KMS-11 (cell line): ENCODE measurements at regions not wholly inside any gene's neighbourhood (a gene's known extent, or its start where the extent isn't known, plus 50 kb on each side); places are given as distances from the start of the nearest gene placed in this dataset.

Experiments used
- H2AFZ ChIP-seq: fragments of 200-600 bp; sonication (generic); 2 replicates; pipeline ENCODE4 v1.6.1; 2016; ENCODE audit warnings: antibody characterized with exemption, mixed run types, low read depth
- H3K27ac ChIP-seq: fragments of 200-600 bp; sonication (generic); 2 replicates; pipeline ENCODE4 v1.6.1; 2016; ENCODE audit warnings: mild to moderate bottlenecking, mixed run types
- H3K27me3 ChIP-seq: fragments of 200-600 bp; sonication (generic); 2 replicates; pipeline ENCODE4 v1.6.1; 2017; ENCODE audit warnings: mild to moderate bottlenecking, low read depth, mixed run types, moderate library complexity; ENCODE audit not compliant: insufficient read depth
- H3K36me3 ChIP-seq: fragments of 200-600 bp; sonication (generic); 2 replicates; pipeline ENCODE4 v1.6.1; 2017; ENCODE audit warnings: mild to moderate bottlenecking, mixed run types; ENCODE audit not compliant: insufficient read depth
- H3K4me1 ChIP-seq: fragments of 200-600 bp; sonication (generic); 2 replicates; pipeline ENCODE4 v1.6.1; 2016; ENCODE audit warnings: mild to moderate bottlenecking, low read depth, mixed run types; ENCODE audit not compliant: poor library complexity, severe bottlenecking
- H3K4me2 ChIP-seq: fragments of 200-600 bp; sonication (generic); 2 replicates; pipeline ENCODE4 v1.7.0; 2016; ENCODE audit warnings: mild to moderate bottlenecking, mixed run types
- H3K4me3 ChIP-seq: fragments of 200-600 bp; sonication (generic); IDR thresholded peaks from 2 replicates; pipeline ENCODE4 v1.6.1; 2017; ENCODE audit warnings: low read depth, low read length, mixed read lengths; ENCODE audit not compliant: insufficient read depth
- H3K79me2 ChIP-seq: fragments of 200-600 bp; sonication (generic); 2 replicates; pipeline ENCODE4 v1.6.1; 2016; ENCODE audit warnings: low read depth, mixed run types; ENCODE audit not compliant: insufficient read depth
- H3K9ac ChIP-seq: fragments of 200-600 bp; sonication (generic); 2 replicates; pipeline ENCODE4 v1.6.1; 2016; ENCODE audit warnings: mild to moderate bottlenecking, mixed run types
- H4K20me1 ChIP-seq: fragments of 200-600 bp; sonication (generic); 2 replicates; pipeline ENCODE4 v1.6.1; 2016; ENCODE audit warnings: mild to moderate bottlenecking, mixed run types; ENCODE audit not compliant: insufficient read depth
- CTCF ChIP-seq: fragments of 200-600 bp; sonication (generic); conservative IDR thresholded peaks from 2 replicates; pipeline ENCODE4 v1.6.1; 2017; ENCODE audit warnings: low read depth, mild to moderate bottlenecking, antibody characterized with exemption, low read length, moderate library complexity, mixed read lengths

DNA sequence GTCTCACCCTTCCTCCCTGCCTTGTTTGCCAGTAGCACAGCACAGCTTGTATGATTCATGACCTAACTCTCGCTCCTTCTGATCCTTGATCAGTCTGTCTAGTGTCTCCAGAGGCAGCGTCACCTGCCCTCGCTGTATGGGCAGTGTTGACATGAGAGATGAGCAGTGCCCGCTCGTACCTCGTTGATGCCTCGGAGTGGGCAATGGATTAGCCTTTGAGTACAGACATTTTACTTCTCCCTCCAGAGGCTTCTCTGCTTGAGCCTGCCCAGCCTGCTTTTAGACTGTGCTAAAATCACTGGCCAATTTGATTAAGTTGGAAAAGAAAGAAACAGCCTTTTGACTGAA lies 569.0 kb downstream of the NTRK3 start:
- no peaks in the 10 kb centered on the region for H3K79me2 ChIP-seq
- H3K4me3 ChIP-seq, result no peak overlapping the region
- H3K4me1 ChIP-seq, result no peaks in the 10 kb centered on the region
- no peaks in the 10 kb centered on the region for H3K36me3 ChIP-seq
- no peak for TF ChIP-seq CTCF
- no peaks in the 10 kb centered on the region for H4K20me1 ChIP-seq
- H3K4me2 ChIP-seq, result no peak overlapping the region
- H3K9ac ChIP-seq, result no peak overlapping the region
- H3K27me3 ChIP-seq, result no peaks in the 10 kb centered on the region
- H3K27ac ChIP-seq, result no peak overlapping the region
- H2AFZ ChIP-seq, result no peak overlapping the region

DNA sequence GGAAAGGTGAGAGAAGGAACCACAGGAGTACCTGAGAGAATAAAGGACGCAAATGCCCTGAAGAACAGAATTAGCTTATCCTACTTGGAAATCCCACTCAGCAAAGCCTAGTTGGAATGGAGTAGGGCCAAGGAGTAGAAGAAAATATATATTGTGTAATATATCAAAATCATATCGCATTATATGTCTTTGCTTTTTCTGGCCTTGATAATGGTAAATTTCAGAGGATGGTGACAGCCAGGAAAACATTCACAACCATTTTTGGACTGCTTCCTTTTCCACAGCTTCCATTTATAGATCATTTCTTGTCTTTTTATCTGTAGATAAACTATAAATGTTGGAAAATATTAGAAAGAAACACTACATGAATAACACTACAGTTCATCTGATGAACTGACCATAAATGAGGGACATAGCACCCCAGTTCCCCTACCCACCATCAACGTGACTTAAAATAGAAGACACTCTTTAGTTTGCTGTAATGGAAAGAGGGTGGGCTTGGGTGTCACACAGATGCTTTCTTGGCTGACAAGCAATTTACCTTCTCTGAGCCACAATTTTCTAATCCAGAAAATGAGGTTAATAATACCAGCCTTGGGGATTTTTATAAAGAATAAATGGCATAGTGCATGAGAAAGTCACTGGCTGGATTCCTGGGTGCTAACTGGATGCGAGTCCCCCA lies 569.6 kb downstream of the NTRK3 start:
- Histone ChIP-seq H3K79me2 (no peaks in the 10 kb centered on the region), H4K20me1 (no peaks in the 10 kb centered on the region), H3K4me3 (no peak overlapping the region), H3K36me3 (no peaks in the 10 kb centered on the region), H3K27me3 (no peaks in the 10 kb centered on the region), H3K27ac (no peak overlapping the region), H3K9ac (no peak overlapping the region), H3K4me2 (no peak overlapping the region), H2AFZ (no peak overlapping the region), H3K4me1 (no peaks in the 10 kb centered on the region)
- TF ChIP-seq CTCF, result no peak

DNA sequence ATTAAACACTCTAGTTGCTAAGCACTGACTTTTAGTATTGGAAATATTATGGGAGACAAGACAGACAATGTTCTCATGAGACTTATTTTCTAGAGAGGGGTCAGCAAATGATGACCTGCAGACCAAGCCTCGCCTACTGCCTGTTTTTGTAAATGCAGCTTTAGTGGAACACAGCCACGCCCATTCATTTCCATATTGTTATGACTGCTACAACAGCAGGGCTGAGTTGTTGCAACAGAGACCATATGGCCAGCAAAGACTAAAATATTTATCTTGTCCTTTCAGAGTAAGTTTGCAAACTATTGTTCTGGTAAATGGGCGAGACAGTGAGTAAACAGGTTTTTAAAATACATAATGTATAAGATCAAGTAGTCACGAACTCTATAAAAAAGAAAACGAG lies 570.2 kb downstream of the NTRK3 start:
- no peaks in the 10 kb centered on the region for H3K27me3 ChIP-seq
- H3K4me1 ChIP-seq, result no peaks in the 10 kb centered on the region
- no peak overlapping the region for H2AFZ ChIP-seq
- H3K4me3 ChIP-seq, result no peak overlapping the region
- no peak overlapping the region for H3K9ac ChIP-seq
- H3K36me3 ChIP-seq, result no peaks in the 10 kb centered on the region
- no peak overlapping the region for H3K4me2 ChIP-seq
- no peaks in the 10 kb centered on the region for H3K79me2 ChIP-seq
- no peak overlapping the region for H3K27ac ChIP-seq
- no peaks in the 10 kb centered on the region for H4K20me1 ChIP-seq
- TF ChIP-seq CTCF, result no peak

DNA sequence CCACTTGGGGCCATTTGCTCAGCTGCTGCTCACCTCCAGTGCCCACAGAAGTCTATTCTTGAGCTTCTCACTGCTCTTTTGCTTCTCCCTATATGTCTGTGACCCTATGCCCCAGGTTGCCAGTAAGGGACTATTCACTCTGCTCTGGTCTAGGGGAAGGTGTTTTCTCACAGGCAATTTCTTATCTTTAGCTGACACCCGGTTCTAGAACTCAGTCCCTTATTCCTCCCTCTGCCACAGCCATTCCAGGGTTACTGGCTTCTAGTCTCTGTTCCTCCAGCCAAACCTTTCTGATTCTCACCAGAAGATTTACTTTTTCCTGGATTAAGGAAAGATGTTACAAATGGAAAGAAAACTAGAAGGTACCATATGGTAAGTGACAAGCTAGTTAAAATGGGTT lies 574.0 kb downstream of the NTRK3 start:
- Histone ChIP-seq H3K27ac (no peak overlapping the region), H3K27me3 (no peaks in the 10 kb centered on the region), H3K4me2 (no peak overlapping the region), H3K4me1 (no peaks in the 10 kb centered on the region), H3K9ac (no peak overlapping the region), H3K79me2 (no peaks in the 10 kb centered on the region), H2AFZ (no peak overlapping the region), H3K36me3 (no peaks in the 10 kb centered on the region), H4K20me1 (no peaks in the 10 kb centered on the region), H3K4me3 (no peak overlapping the region)
- no peak for TF ChIP-seq CTCF
